Smooth muscle cell (in vitro differentiated cells): ENCODE measurements at regions not wholly inside any gene's neighbourhood (a gene's known extent, or its start where the extent isn't known, plus 50 kb on each side); places are given as distances from the start of the nearest gene placed in this dataset.

Experiments used
- DNase-seq: peaks from one replicate; lab custom pipeline; 2025; ENCODE audit not compliant: unreplicated experiment; lab: John Stamatoyannopoulos, UW
- H2AFZ ChIP-seq: fragments of 200-600 bp; sonication (generic); 2 replicates; pipeline ENCODE4 v1.6.0; 2016; ENCODE audit warnings: antibody characterized with exemption, low read depth, mild to moderate bottlenecking
- H3F3A ChIP-seq: fragments of 200-600 bp; sonication (generic); 2 replicates; pipeline ENCODE4 v1.6.0; 2017; ENCODE audit warnings: antibody characterized with exemption, low read depth
- H3K27ac ChIP-seq: fragments of 200-600 bp; sonication (generic); 2 replicates; pipeline ENCODE4 v1.5.1; 2016; ENCODE audit warnings: low read depth, mild to moderate bottlenecking
- H3K27me3 ChIP-seq: fragments of 200-600 bp; sonication (generic); 2 replicates; pipeline ENCODE4 v1.6.1; 2016; ENCODE audit warnings: low read depth, mild to moderate bottlenecking
- H3K36me3 ChIP-seq: fragments of 200-600 bp; sonication (generic); 2 replicates; pipeline ENCODE4 v1.5.1; 2016; ENCODE audit warnings: low read depth
- H3K4me1 ChIP-seq: fragments of 200-600 bp; sonication (generic); 2 replicates; pipeline ENCODE4 v1.5.1; 2016; ENCODE audit warnings: low read depth
- H3K4me2 ChIP-seq: fragments of 200-600 bp; sonication (generic); 2 replicates; pipeline ENCODE4 v1.6.0; 2016; ENCODE audit warnings: mild to moderate bottlenecking
- H3K4me3 ChIP-seq: fragments of 200-600 bp; sonication (generic); 2 replicates; pipeline ENCODE4 v1.5.1; 2016; ENCODE audit warnings: mild to moderate bottlenecking
- H3K79me2 ChIP-seq: fragments of 200-600 bp; sonication (generic); 2 replicates; pipeline ENCODE4 v1.6.0; 2016; ENCODE audit warnings: low read depth, mild to moderate bottlenecking
- H3K9ac ChIP-seq: fragments of 200-600 bp; sonication (generic); 2 replicates; pipeline ENCODE4 v1.6.0; 2016; ENCODE audit warnings: low read depth
- H3K9me3 ChIP-seq: fragments of 200-600 bp; sonication (generic); replicated peaks from 2 replicates; pipeline ENCODE4 v1.5.1; 2016; ENCODE audit warnings: low read depth
- H4K20me1 ChIP-seq: fragments of 200-600 bp; sonication (generic); 2 replicates; pipeline ENCODE4 v1.6.0; 2016; ENCODE audit warnings: low read depth
- WGBS: methylation state at CpG from one replicate; pipeline ENCODE4 v1.1.7; 2016; ENCODE audit warnings: low lambda C conversion rate; 5-methylcytosine and 5-hydroxymethylcytosine counted together
- TF ChIP-seq, protein P1 (sequence below): fragments of 200-600 bp; sonication (generic); IDR thresholded peaks from 2 replicates; pipeline ENCODE4 v1.5.1; 2017; ENCODE audit warnings: borderline replicate concordance, mild to moderate bottlenecking, antibody characterized with exemption; ENCODE audit not compliant: insufficient read depth, poor library complexity, severe bottlenecking

GRCh38 chr9:13807118-13807517, 506.8 kb downstream of the NFIB start:
- DNase-seq: no peak
- TF ChIP-seq, protein P1, sequence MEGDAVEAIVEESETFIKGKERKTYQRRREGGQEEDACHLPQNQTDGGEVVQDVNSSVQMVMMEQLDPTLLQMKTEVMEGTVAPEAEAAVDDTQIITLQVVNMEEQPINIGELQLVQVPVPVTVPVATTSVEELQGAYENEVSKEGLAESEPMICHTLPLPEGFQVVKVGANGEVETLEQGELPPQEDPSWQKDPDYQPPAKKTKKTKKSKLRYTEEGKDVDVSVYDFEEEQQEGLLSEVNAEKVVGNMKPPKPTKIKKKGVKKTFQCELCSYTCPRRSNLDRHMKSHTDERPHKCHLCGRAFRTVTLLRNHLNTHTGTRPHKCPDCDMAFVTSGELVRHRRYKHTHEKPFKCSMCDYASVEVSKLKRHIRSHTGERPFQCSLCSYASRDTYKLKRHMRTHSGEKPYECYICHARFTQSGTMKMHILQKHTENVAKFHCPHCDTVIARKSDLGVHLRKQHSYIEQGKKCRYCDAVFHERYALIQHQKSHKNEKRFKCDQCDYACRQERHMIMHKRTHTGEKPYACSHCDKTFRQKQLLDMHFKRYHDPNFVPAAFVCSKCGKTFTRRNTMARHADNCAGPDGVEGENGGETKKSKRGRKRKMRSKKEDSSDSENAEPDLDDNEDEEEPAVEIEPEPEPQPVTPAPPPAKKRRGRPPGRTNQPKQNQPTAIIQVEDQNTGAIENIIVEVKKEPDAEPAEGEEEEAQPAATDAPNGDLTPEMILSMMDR: no peak
- H3K4me3 ChIP-seq: no peak overlapping the region
- no peak overlapping the region for H3K27ac ChIP-seq
- no peaks in the 10 kb centered on the region for H3K4me1 ChIP-seq
- WGBS: 88% methylated on average over 4 of the region's 4 CpGs
- no peak overlapping the region for H3K4me2 ChIP-seq
- no peak overlapping the region for H3K9ac ChIP-seq
- no peaks in the 10 kb centered on the region for H3K27me3 ChIP-seq
- H3K36me3 ChIP-seq: no peaks in the 10 kb centered on the region
- no peaks in the 10 kb centered on the region for H3F3A ChIP-seq
- H3K9me3 ChIP-seq: no peaks in the 10 kb centered on the region
- H3K79me2 ChIP-seq: no peaks in the 10 kb centered on the region
- no peaks in the 10 kb centered on the region for H4K20me1 ChIP-seq
- no peak overlapping the region for H2AFZ ChIP-seq

- Histone ChIP-seq H3K4me1 (no peaks in the 10 kb centered on the region), H3K36me3 (no peaks in the 10 kb centered on the region), H2AFZ (no peak overlapping the region), H3K27ac (no peak overlapping the region), H3K4me2 (no peak overlapping the region), H3F3A (no peaks in the 10 kb centered on the region), H3K9ac (no peak overlapping the region), H4K20me1 (no peaks in the 10 kb centered on the region), H3K9me3 (no peaks in the 10 kb centered on the region), H3K4me3 (no peak overlapping the region), H3K27me3 (no peaks in the 10 kb centered on the region), H3K79me2 (no peaks in the 10 kb centered on the region)
- TF ChIP-seq, protein P1: no peak
- DNase-seq: no peak
- 92% methylated on average over 2 of the region's 2 CpGs for WGBS
Measured at GRCh38 chr9:13806714-13807113, 507.2 kb downstream of the NFIB start.

DNA sequence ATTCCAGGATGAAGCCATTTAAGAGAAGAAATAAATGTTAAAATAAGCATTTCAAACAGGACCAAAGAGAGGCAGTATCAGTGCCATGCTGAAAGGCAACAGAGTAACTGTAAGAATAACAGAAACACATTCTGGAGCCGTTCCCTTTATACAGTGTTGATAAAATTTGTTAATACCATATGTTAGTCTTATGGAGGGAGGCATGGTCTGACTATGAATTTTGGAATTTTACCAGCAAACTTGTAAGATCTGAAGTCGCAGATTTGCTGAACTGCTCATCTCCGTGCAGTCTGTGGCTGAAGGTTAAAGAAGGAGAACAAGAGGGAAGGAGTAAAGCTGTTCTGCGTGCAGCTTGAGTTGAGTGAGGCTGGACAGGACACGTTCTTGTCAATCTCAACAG, 508.4 kb downstream of the NFIB start:
- Histone ChIP-seq H4K20me1 (no peaks in the 10 kb centered on the region), H3K27ac (no peak overlapping the region), H3K9me3 (no peaks in the 10 kb centered on the region), H3K79me2 (no peaks in the 10 kb centered on the region), H2AFZ (peak overlapping the region; percentile 51), H3K4me3 (no peak overlapping the region), H3F3A (no peaks in the 10 kb centered on the region), H3K4me1 (no peaks in the 10 kb centered on the region), H3K27me3 (no peaks in the 10 kb centered on the region), H3K9ac (no peak overlapping the region), H3K4me2 (no peak overlapping the region), H3K36me3 (no peaks in the 10 kb centered on the region)
- DNase-seq: no peak
- 65% methylated on average over 5 of the region's 5 CpGs for WGBS
- TF ChIP-seq, protein P1: no peak

- Histone ChIP-seq H3K36me3 (no peaks in the 10 kb centered on the region), H3K4me2 (no peak overlapping the region), H4K20me1 (no peaks in the 10 kb centered on the region), H3K4me3 (no peak overlapping the region), H2AFZ (no peak overlapping the region), H3K27me3 (no peaks in the 10 kb centered on the region), H3K27ac (no peak overlapping the region), H3K9ac (no peak overlapping the region), H3F3A (no peaks in the 10 kb centered on the region), H3K9me3 (no peaks in the 10 kb centered on the region), H3K4me1 (no peaks in the 10 kb centered on the region), H3K79me2 (no peaks in the 10 kb centered on the region)
- 80% methylated on average over 4 of the region's 4 CpGs for WGBS
- DNase-seq: no peak
- TF ChIP-seq, protein P1: no peak
Measured at GRCh38 chr9:13804532-13804931, 509.4 kb downstream of the NFIB start.
